ENCODE measurements at regions not wholly inside any gene's neighbourhood (a gene's known extent, or its start where the extent isn't known, plus 50 kb on each side); places are given as distances from the start of the nearest gene placed in this dataset.

DNA sequence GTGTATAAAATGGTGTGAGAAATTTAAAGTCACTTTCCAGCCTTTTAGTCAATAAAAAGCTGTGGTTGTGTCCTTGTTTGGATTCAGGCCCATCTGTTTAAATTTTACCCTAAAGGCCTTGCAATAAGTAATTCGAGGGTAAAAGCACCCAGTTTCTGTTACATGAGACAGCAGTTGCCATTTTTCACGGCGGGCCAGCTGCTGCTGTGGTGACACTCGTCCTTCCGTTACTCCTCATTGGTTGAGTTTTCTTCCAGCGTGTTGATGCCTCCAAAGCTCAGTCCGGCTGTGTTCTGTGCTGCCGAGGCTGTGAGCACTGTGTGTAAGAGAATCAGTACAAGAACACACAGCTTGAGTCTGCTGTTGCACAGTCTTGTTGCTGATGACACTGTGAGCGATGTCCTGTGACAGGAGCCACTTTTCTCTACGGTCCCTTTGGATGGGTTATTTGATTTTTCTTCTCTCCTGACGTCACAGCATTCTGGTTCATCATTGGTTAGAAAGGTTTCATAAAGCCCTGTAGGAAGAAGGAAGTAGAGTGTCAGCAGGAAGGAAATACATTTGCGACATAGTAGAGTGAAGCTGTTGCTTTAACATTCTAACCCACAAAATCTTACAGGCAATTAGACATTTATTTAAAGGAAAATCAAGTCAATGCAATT, 602.5 kb upstream of the ARGLU1 start:
- TF ChIP-seq, protein P1, sequence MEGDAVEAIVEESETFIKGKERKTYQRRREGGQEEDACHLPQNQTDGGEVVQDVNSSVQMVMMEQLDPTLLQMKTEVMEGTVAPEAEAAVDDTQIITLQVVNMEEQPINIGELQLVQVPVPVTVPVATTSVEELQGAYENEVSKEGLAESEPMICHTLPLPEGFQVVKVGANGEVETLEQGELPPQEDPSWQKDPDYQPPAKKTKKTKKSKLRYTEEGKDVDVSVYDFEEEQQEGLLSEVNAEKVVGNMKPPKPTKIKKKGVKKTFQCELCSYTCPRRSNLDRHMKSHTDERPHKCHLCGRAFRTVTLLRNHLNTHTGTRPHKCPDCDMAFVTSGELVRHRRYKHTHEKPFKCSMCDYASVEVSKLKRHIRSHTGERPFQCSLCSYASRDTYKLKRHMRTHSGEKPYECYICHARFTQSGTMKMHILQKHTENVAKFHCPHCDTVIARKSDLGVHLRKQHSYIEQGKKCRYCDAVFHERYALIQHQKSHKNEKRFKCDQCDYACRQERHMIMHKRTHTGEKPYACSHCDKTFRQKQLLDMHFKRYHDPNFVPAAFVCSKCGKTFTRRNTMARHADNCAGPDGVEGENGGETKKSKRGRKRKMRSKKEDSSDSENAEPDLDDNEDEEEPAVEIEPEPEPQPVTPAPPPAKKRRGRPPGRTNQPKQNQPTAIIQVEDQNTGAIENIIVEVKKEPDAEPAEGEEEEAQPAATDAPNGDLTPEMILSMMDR (conservative IDR thresholded peaks at IDR 0.05; ENCODE audit: low read depth, low read length): no peak
- H3K4me3 ChIP-seq (ENCODE audit: low read depth, low read length): no peak overlapping the region
- DNase-seq (ENCODE audit: low read depth): no peak

DNA sequence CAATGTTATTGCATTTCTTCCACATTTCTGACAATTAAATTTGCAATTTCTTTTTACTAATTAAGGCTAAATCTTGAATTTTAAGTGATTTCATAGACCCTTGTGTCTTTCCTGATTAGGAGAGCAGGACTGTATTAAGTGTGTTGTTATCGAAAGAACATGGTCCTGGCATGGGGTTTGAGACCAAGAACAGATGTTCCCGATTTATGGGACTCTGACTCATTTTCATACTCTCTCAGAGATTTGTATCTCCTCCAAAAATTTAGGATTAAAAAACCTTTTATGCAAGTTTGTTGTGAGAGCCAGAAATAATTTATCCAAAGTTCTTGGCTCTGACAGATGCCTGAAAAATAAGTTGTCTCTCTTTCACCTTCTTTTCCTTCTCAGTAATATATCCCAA, 589.3 kb upstream of the ARGLU1 start:
- TF ChIP-seq, protein P1 (conservative IDR thresholded peaks at IDR 0.05; ENCODE audit: low read depth, low read length): no peak
- DNase-seq (ENCODE audit: low read depth): no peak

DNA sequence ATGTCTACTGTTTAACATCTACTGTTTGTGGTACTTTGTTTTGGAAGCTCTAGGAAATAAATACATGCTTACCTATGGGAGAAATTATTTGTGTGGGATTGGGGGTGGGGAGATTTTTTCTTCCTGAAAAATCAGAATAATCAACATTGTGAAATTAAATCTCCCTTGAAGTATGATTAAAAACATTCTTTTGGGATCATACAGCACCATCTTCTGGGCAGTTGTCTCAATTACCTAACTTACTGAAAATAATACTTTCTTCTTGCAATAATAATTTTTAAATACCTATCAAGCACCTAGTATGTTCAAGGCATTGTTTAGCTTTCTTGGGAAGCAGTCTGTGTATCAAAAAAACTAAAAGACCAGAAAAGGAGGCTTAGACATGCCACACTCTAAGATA, 576.5 kb upstream of the ARGLU1 start:
- TF ChIP-seq, protein P1 (conservative IDR thresholded peaks at IDR 0.05; ENCODE audit: low read depth, low read length): peak; percentile 29
- no peak overlapping the region for H3K4me3 ChIP-seq (ENCODE audit: low read depth, low read length)
- no peak for DNase-seq (ENCODE audit: low read depth)

More for the DNA sequence above, 589.3 kb upstream of the ARGLU1 start:
- no peak overlapping the region for H3K4me3 ChIP-seq (ENCODE audit: low read depth, low read length)

DNA sequence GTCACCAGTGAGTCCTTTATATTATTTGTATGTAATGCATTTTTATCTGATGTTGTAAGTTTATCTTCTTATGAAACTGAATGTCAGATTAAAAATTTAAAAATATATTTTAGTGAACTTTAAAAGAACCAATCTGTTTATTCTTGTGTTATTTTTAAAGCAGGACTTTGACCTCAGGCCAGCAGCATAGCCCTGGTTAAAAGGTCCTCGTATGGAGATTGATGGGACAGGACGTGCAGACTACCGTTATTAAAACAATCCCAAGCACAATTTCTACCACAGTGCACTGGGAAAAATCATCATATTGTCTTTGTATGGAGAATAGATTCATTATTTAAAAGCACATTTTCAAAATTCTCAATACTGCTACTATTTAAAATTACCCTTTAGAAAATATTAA, 573.8 kb upstream of the ARGLU1 start:
- no peak for DNase-seq (ENCODE audit: low read depth)
- no peak overlapping the region for H3K4me3 ChIP-seq (ENCODE audit: low read depth, low read length)
- TF ChIP-seq, protein P1 (conservative IDR thresholded peaks at IDR 0.05; ENCODE audit: low read depth, low read length): no peak

DNA sequence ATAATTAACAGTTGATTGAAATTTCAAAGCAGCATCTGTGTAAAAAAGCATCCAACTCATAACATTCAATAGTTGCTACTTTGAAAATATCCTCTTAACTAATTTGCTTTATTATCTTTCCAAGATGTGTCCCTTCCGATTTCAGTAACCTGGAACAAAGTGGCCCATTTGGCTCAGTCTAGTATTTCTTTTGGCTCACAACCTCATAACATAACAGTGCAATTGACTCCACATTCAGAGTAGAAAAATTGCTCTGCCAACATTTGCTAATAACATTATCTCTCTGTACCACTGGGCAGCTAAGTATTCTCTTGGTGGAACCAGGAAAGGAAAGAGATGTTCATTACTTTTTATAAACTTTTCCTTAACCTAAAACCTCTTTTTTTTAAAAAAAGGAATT, 571.1 kb upstream of the ARGLU1 start:
- H3K4me3 ChIP-seq (ENCODE audit: low read depth, low read length): no peak overlapping the region
- no peak for DNase-seq (ENCODE audit: low read depth)
- TF ChIP-seq, protein P1 (conservative IDR thresholded peaks at IDR 0.05; ENCODE audit: low read depth, low read length): no peak

DNA sequence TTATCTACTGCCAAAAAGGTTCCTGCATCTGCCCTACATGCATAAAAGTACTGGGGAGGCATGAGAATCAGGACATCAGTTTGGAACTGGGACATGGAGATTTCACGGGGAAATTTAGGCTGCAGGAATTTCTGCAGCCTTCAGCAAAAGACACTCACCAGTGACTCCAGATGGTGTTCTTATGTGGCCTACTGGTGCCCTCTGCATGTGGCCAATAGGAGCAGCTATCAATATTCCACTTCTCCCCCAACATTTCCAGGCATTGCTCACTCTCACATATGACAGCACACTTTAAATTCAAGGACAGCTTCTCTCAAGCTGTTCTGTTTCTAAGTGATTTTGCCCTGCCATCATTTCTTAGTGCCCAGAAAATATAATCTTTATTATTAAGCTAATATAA, 570.5 kb upstream of the ARGLU1 start:
- no peak overlapping the region for H3K4me3 ChIP-seq (ENCODE audit: low read depth, low read length)
- no peak for DNase-seq (ENCODE audit: low read depth)
- TF ChIP-seq, protein P1 (conservative IDR thresholded peaks at IDR 0.05; ENCODE audit: low read depth, low read length): no peak

DNA sequence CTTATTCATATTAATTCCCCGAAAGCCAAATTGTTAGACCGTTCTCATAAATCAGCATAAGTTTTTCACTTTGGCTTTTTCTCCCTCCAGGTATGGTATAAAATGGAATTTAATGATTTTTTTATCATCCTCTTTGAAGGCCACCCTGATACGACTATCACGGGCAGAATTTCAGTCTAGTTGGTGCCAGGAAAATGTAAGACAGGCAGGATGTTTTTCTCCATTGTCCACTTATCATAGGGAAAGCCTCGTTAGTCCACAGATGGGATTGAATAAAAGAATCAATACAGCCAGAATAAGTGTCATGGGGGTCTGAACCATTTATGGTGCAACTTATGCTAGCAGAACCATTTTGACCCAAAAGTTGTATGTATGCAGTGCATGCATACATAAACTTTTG, 566.0 kb upstream of the ARGLU1 start:
- TF ChIP-seq, protein P1 (conservative IDR thresholded peaks at IDR 0.05; ENCODE audit: low read depth, low read length): no peak
- H3K4me3 ChIP-seq (ENCODE audit: low read depth, low read length): no peak overlapping the region
- DNase-seq (ENCODE audit: low read depth): no peak
